HepG2 (cell line): ENCODE measurements at regions not wholly inside any gene's neighbourhood (a gene's known extent, or its start where the extent isn't known, plus 50 kb on each side); places are given as distances from the start of the nearest gene placed in this dataset.

Experiments used
- ATAC-seq: fragments of 200-7000 bp; cut with Tn5 transposase; 3 replicates; pipeline ENCODE4 v1.9.1; 2020; ENCODE audit warnings: mild to moderate bottlenecking, moderate library complexity
- BruUV-seq: library from RNA; stranded (reverse); fragments of 400-500 nt; replicated peaks from 2 replicates; lab custom pipeline; 2021; lab: Mats Ljungman, UMichigan
- CTCF ChIA-PET: fragments of 300-600 bp; formaldehyde crosslinking; extraction: SDS; loops from one replicate; lab custom pipeline; 2021; ENCODE audit warnings: low total read pairs, inconsistent platforms, low intra/inter-chr PET ratio; lab: Yijun Ruan, JAX
- POLR2A ChIA-PET: fragments of 350-600 bp; sonication (Branson Sonifier 250); formaldehyde crosslinking; loops from one replicate; lab custom pipeline; 2020; ENCODE audit warnings: antibody characterized with exemption, inconsistent platforms; lab: Yijun Ruan, JAX
- DNase-seq: peaks from one replicate; pipeline ENCODE4 v3.0.0-alpha.2; 2015; ENCODE audit warnings: low spot score
- FAIRE-seq: peaks from 3 replicates; lab custom pipeline; 2011; peaks lifted over from hg19 to GRCh38; lab: Jason Lieb, UNC
- H2AFZ ChIP-seq: one replicate; pipeline ENCODE4 v1.6.1; 2011; ENCODE audit warnings: low read length, inconsistent platforms
- H3K27ac ChIP-seq: fragments of 300-600 bp; 3 replicates; pipeline ENCODE4 v1.8.0; 2011; ENCODE audit warnings: mixed run types, mild to moderate bottlenecking, mixed read lengths, low read length, inconsistent platforms; ENCODE audit not compliant: insufficient read depth; ENCODE audit errors: extremely low read length
- H3K27me3 ChIP-seq, 2 experiments: fragments of 200-600 bp in 1 of 2; 2 replicates in 1 of 2; 3 replicates in 1 of 2; pipeline versions ENCODE4 v1.6.0 to v1.8.0; 2011; ENCODE audit warnings: low read length in 2 of 2, mild to moderate bottlenecking in 2 of 2, moderate library complexity in 2 of 2, inconsistent platforms in 1 of 2; ENCODE audit not compliant: insufficient read depth in 2 of 2, control insufficient read depth in 1 of 2
- H3K36me3 ChIP-seq, 2 experiments: fragments of 200-600 bp in 1 of 2; replicated peaks in 1 of 2; 2 replicates in 1 of 2; 3 replicates in 1 of 2; pipeline versions ENCODE4 v1.5.1 to v1.8.0; 2011; ENCODE audit warnings: low read length in 2 of 2, inconsistent platforms in 1 of 2; ENCODE audit not compliant: insufficient read depth in 2 of 2, control insufficient read depth in 1 of 2
- H3K4me1 ChIP-seq: 2 replicates; pipeline ENCODE4 v1.5.1; 2012; ENCODE audit warnings: low read length, inconsistent platforms; ENCODE audit not compliant: insufficient read depth
- H3K4me2 ChIP-seq: 2 replicates; pipeline ENCODE4 v1.6.0; 2011; ENCODE audit warnings: low read depth, low read length, inconsistent platforms
- H3K4me3 ChIP-seq, 3 experiments: fragments of 200-600 bp in 1 of 3; sonication (generic), shearing (Covaris generic) in 1 of 3; replicated peaks in 1 of 3; 2 replicates each; pipeline ENCODE4 v1.5.1; 2011 to 2016; ENCODE audit warnings: low read length in 3 of 3, inconsistent platforms in 2 of 3, low read depth in 2 of 3, mild to moderate bottlenecking in 2 of 3, control low read depth in 1 of 3, mixed read lengths in 1 of 3; ENCODE audit not compliant: insufficient read depth in 1 of 3
- H3K79me2 ChIP-seq: one replicate; pipeline ENCODE4 v1.6.1; 2011; ENCODE audit warnings: low read length, inconsistent platforms; ENCODE audit not compliant: insufficient read depth
- H3K9ac ChIP-seq: 2 replicates; pipeline ENCODE4 v1.6.0; 2011; ENCODE audit warnings: mild to moderate bottlenecking, low read depth, low read length, inconsistent platforms; ENCODE audit not compliant: insufficient read depth
- H3K9me3 ChIP-seq: 2 replicates; pipeline ENCODE4 v1.5.1; 2012; ENCODE audit warnings: mild to moderate bottlenecking, low read length
- H4K20me1 ChIP-seq: 2 replicates; pipeline ENCODE4 v1.6.0; 2011; ENCODE audit warnings: inconsistent platforms, mild to moderate bottlenecking, low read length, moderate library complexity; ENCODE audit not compliant: insufficient read depth
- CREB1 ChIP-seq, 2 experiments: fragments of 450-650 bp in 1 of 2; IDR thresholded peaks; 2 replicates each; pipeline ENCODE4 v1.6.1; 2016 to 2017; ENCODE audit warnings: control low read depth in 1 of 2, mild to moderate bottlenecking in 1 of 2, missing compliant biosample characterization in 1 of 2, missing genetic modification characterization in 1 of 2
- IRX3 ChIP-seq: sonication (generic); formaldehyde crosslinking; IDR thresholded peaks from 2 replicates; pipeline ENCODE4 v1.8.1; 2023; ENCODE audit warnings: mild to moderate bottlenecking, low read depth, missing genetic modification reagents, borderline replicate concordance
- PAWR ChIP-seq: sonication (generic); formaldehyde crosslinking; IDR thresholded peaks from 2 replicates; pipeline ENCODE4 v1.4.0; 2020; ENCODE audit warnings: missing genetic modification reagents, mild to moderate bottlenecking, borderline replicate concordance
- PHF5A ChIP-seq: IDR thresholded peaks from one replicate; pipeline ENCODE4 v1.6.1; 2018; ENCODE audit warnings: low read depth, missing genetic modification reagents; ENCODE audit not compliant: unreplicated experiment
- REL ChIP-seq: sonication (generic); formaldehyde crosslinking; conservative IDR thresholded peaks from 2 replicates; pipeline ENCODE4 v1.8.0; 2022; ENCODE audit warnings: mild to moderate bottlenecking, missing genetic modification reagents, moderate library complexity
- RFX1 ChIP-seq: fragments of 450-650 bp; IDR thresholded peaks from 2 replicates; pipeline ENCODE4 v1.6.1; 2017
- TSC22D2 ChIP-seq: sonication (generic); formaldehyde crosslinking; IDR thresholded peaks from 2 replicates; pipeline ENCODE4 v1.5.1; 2020; ENCODE audit warnings: missing genetic modification reagents, mild to moderate bottlenecking, borderline replicate concordance
- ZKSCAN8 ChIP-seq: IDR thresholded peaks from 2 replicates; pipeline ENCODE4 v1.6.1; 2016; ENCODE audit warnings: borderline replicate concordance, missing genetic modification reagents, missing compliant biosample characterization
- ZNF335 ChIP-seq: sonication (generic); formaldehyde crosslinking; IDR thresholded peaks from 2 replicates; pipeline ENCODE4 v1.4.0; 2020; ENCODE audit warnings: missing genetic modification reagents
- ZNF605 ChIP-seq: sonication (generic); formaldehyde crosslinking; IDR thresholded peaks from 2 replicates; pipeline ENCODE4 v1.8.0; 2022; ENCODE audit warnings: mild to moderate bottlenecking, missing genetic modification reagents
- ZNF615 ChIP-seq: sonication (generic); formaldehyde crosslinking; IDR thresholded peaks from 2 replicates; pipeline ENCODE4 v1.5.0; 2020; ENCODE audit warnings: mild to moderate bottlenecking, missing genetic modification reagents, borderline replicate concordance
- ZNF616 ChIP-seq: sonication (generic); formaldehyde crosslinking; IDR thresholded peaks from 2 replicates; pipeline ENCODE4 v1.5.0; 2020; ENCODE audit warnings: low read depth, mild to moderate bottlenecking, missing genetic modification reagents
- ZNF766 ChIP-seq: sonication (generic); formaldehyde crosslinking; IDR thresholded peaks from 2 replicates; pipeline ENCODE4 v1.5.0; 2020; ENCODE audit warnings: missing genetic modification reagents, borderline replicate concordance
- WGBS: methylation state at CpG from one replicate; pipeline ENCODE4 v1.1.6; 2017; ENCODE audit warnings: low lambda C conversion rate; 5-methylcytosine and 5-hydroxymethylcytosine counted together
- in situ Hi-C: cut with HindIII; loops from 2 replicates; pipeline ENCODE4 v1.10.0; 2017; ENCODE audit warnings: low pct_unique_long_range_greater_than_20kb; ENCODE audit not compliant: extremely low pct_ligation_motif_present
- intact Hi-C: fragments of 100-400 bp; cut with micrococcal nuclease; formaldehyde crosslinking; loops from one replicate; pipeline ENCODE4 v1.10.0; 2022; ENCODE audit not compliant: unreplicated experiment
- TF ChIP-seq, protein P1 (sequence below): sonication (generic); formaldehyde crosslinking; IDR thresholded peaks from 2 replicates; pipeline ENCODE4 v1.8.0; 2022; ENCODE audit warnings: mild to moderate bottlenecking, missing genetic modification reagents; ENCODE audit not compliant: insufficient replicate concordance
- TF ChIP-seq, protein P2 (sequence below): sonication (generic); formaldehyde crosslinking; conservative IDR thresholded peaks from 2 replicates; pipeline ENCODE4 v1.4.0; 2020; ENCODE audit warnings: mild to moderate bottlenecking, missing genetic modification reagents, moderate library complexity
- TF ChIP-seq, protein P3 (sequence below): sonication (generic); formaldehyde crosslinking; IDR thresholded peaks from 2 replicates; pipeline ENCODE4 v1.5.1; 2020; ENCODE audit warnings: mild to moderate bottlenecking, missing genetic modification reagents

DNA sequence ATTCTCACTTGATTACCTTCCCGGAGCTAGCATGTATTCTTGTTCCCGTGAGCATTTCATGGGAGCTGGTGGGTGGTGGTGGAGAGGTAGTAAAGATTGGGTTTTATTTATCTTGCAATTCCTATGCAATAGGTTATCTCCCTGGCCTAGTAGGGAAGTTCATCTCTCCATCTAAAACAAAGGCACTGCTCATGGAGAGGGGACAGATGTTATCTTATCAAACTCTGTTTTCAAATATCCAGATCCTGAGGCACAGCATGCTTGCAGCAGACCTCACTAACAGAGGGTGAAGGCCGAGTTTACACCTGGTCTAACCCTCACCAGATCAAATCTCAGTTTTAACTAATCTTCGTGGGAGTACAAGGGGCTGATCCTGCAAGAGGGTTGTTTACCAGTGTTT is 98.9 kb downstream of the CYRIA start (continued):
- TF ChIP-seq, protein P1, sequence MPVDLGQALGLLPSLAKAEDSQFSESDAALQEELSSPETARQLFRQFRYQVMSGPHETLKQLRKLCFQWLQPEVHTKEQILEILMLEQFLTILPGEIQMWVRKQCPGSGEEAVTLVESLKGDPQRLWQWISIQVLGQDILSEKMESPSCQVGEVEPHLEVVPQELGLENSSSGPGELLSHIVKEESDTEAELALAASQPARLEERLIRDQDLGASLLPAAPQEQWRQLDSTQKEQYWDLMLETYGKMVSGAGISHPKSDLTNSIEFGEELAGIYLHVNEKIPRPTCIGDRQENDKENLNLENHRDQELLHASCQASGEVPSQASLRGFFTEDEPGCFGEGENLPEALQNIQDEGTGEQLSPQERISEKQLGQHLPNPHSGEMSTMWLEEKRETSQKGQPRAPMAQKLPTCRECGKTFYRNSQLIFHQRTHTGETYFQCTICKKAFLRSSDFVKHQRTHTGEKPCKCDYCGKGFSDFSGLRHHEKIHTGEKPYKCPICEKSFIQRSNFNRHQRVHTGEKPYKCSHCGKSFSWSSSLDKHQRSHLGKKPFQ = no peak
- TF ChIP-seq, protein P2, sequence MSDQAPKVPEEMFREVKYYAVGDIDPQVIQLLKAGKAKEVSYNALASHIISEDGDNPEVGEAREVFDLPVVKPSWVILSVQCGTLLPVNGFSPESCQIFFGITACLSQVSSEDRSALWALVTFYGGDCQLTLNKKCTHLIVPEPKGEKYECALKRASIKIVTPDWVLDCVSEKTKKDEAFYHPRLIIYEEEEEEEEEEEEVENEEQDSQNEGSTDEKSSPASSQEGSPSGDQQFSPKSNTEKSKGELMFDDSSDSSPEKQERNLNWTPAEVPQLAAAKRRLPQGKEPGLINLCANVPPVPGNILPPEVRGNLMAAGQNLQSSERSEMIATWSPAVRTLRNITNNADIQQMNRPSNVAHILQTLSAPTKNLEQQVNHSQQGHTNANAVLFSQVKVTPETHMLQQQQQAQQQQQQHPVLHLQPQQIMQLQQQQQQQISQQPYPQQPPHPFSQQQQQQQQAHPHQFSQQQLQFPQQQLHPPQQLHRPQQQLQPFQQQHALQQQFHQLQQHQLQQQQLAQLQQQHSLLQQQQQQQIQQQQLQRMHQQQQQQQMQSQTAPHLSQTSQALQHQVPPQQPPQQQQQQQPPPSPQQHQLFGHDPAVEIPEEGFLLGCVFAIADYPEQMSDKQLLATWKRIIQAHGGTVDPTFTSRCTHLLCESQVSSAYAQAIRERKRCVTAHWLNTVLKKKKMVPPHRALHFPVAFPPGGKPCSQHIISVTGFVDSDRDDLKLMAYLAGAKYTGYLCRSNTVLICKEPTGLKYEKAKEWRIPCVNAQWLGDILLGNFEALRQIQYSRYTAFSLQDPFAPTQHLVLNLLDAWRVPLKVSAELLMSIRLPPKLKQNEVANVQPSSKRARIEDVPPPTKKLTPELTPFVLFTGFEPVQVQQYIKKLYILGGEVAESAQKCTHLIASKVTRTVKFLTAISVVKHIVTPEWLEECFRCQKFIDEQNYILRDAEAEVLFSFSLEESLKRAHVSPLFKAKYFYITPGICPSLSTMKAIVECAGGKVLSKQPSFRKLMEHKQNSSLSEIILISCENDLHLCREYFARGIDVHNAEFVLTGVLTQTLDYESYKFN (CRISPR knock-in tag) = no peak
- TF ChIP-seq IRX3 (CRISPR knock-in tag) (no peak), PAWR (CRISPR knock-in tag) (no peak), ZNF605 (CRISPR knock-in tag) (no peak)

DNA sequence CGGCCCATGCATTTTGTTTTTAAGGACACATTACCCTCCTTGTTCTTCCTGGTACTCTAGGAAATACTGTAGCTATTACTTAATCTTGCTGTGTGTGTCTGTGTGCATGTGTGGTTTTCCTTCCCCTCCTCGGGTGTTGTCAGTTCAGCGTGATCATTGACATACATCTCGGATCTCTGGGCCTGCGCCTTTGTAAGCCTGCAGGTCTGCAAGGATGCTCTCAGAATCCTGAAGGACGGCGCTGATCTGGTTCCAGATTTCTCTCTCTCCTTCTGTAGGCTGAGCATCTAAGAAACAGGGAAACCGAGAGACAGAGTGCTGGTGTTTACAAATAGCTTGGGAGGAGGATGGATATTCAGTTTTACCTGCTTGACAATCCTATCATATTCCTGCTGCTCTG is 100.2 kb downstream of the CYRIA start:
- intact Hi-C loops = no loop called here
- Histone ChIP-seq H3K4me2 (no peak overlapping the region), H3K27me3 (no peaks in the 10 kb centered on the region), H3K9me3 (no peaks in the 10 kb centered on the region), H3K4me3 (no peak overlapping the region), H3K36me3 (no peaks in the 10 kb centered on the region), H2AFZ (no peak overlapping the region), H4K20me1 (no peaks in the 10 kb centered on the region), H3K79me2 (no peaks in the 10 kb centered on the region), H3K4me1 (peaks cover 6% of the 10 kb centered on the region; the same call in 1 of the 2 replicates), H3K9ac (no peak overlapping the region), H3K27ac (no peak overlapping the region)
- ATAC-seq (no peak), FAIRE-seq (no peak), DNase-seq (no peak)
- ChIA-PET POLR2A (no interaction called here), CTCF (no interaction called here)
- 43% methylated on average over 8 of the region's 8 CpGs for WGBS
- no TSS peak for BruUV-seq
- in situ Hi-C loops = no loop called here
- TF ChIP-seq PHF5A (no peak), RFX1 (no peak), ZNF615 (CRISPR knock-in tag) (no peak), REL (CRISPR knock-in tag) (no peak), ZNF335 (CRISPR knock-in tag) (no peak), TSC22D2 (CRISPR knock-in tag) (no peak), ZNF616 (no peak), ZNF766 (CRISPR knock-in tag) (no peak), CREB1 (IDR thresholded peaks at IDR 0.05) (no peak), CREB1 (CRISPR knock-in tag; IDR thresholded peaks at IDR 0.05) (no peak), ZKSCAN8 (CRISPR knock-in tag) (no peak)
- TF ChIP-seq, protein P3, sequence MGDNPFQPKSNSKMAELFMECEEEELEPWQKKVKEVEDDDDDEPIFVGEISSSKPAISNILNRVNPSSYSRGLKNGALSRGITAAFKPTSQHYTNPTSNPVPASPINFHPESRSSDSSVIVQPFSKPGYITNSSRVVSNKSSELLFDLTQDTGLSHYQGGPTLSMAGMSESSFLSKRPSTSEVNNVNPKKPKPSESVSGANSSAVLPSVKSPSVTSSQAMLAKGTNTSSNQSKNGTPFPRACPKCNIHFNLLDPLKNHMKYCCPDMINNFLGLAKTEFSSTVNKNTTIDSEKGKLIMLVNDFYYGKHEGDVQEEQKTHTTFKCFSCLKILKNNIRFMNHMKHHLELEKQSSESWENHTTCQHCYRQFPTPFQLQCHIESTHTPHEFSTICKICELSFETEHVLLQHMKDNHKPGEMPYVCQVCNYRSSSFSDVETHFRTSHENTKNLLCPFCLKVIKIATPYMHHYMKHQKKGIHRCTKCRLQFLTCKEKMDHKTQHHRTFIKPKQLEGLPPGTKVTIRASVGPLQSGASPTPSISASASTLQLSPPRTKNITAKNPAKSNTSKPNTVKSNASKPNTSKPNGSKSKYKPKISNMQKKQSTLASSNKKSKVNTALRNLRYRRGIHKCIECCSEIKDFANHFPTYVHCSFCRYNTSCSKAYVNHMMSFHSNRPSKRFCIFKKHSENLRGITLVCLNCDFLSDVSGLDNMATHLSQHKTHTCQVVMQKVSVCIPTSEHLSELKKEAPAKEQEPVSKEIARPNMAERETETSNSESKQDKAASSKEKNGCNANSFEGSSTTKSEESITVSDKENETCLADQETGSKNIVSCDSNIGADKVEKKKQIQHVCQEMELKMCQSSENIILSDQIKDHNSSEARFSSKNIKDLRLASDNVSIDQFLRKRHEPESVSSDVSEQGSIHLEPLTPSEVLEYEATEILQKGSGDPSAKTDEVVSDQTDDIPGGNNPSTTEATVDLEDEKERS (CRISPR knock-in tag) = no peak
